IMR-90 (cell line): ENCODE measurements at regions not wholly inside any gene's neighbourhood (a gene's known extent, or its start where the extent isn't known, plus 50 kb on each side); places are given as distances from the start of the nearest gene placed in this dataset.

Experiments used
- ATAC-seq: fragments of 200-7000 bp; cut with Tn5 transposase; 2 replicates; pipeline ENCODE4 v1.9.1; 2020; ENCODE audit warnings: low read depth, mild to moderate bottlenecking, moderate library complexity
- BruUV-seq: library from RNA; stranded (reverse); fragments of 400-500 nt; replicated peaks from 2 replicates; lab custom pipeline; 2021; lab: Mats Ljungman, UMichigan
- CTCF ChIA-PET: fragments of 300-600 bp; formaldehyde crosslinking; extraction: SDS; loops from one replicate; lab custom pipeline; 2021; ENCODE audit warnings: antibody characterized with exemption; lab: Yijun Ruan, JAX
- POLR2A ChIA-PET: fragments of 300-600 bp; sonication (Branson Sonifier 250); formaldehyde crosslinking; loops from one replicate; lab custom pipeline; 2022; ENCODE audit warnings: antibody characterized with exemption; ENCODE audit not compliant: unreplicated experiment; lab: Charles Lee
- DNase-seq: peaks from one replicate; pipeline ENCODE4 v3.0.0; 2013
- H2AFZ ChIP-seq: replicated peaks from 2 replicates; pipeline ENCODE3; 2013; ENCODE audit warnings: low read length, mild to moderate bottlenecking; ENCODE audit not compliant: poor library complexity
- H2AK5ac ChIP-seq: 2 replicates; pipeline ENCODE4 v1.6.1; 2013; ENCODE audit warnings: low read depth, low read length, inconsistent platforms
- H2AK9ac ChIP-seq: replicated peaks from 2 replicates; pipeline ENCODE3; 2013; ENCODE audit warnings: mild to moderate bottlenecking, low read depth, low read length, moderate library complexity; ENCODE audit not compliant: poor library complexity
- H2BK120ac ChIP-seq: 2 replicates; pipeline ENCODE4 v1.6.1; 2013; ENCODE audit warnings: low read depth, low read length, inconsistent platforms
- H2BK15ac ChIP-seq: 3 replicates; pipeline ENCODE4 v1.6.1; 2013; ENCODE audit warnings: low read depth, low read length, inconsistent platforms
- H2BK20ac ChIP-seq: 2 replicates; pipeline ENCODE4 v1.6.1; 2013; ENCODE audit warnings: low read depth, mild to moderate bottlenecking, inconsistent platforms, low read length, moderate library complexity
- H2BK5ac ChIP-seq: 2 replicates; pipeline ENCODE4 v1.6.1; 2013; ENCODE audit warnings: mild to moderate bottlenecking, low read depth, low read length, inconsistent platforms; ENCODE audit not compliant: poor library complexity, severe bottlenecking
- H3K14ac ChIP-seq: replicated peaks from 2 replicates; pipeline ENCODE4 v1.6.1; 2013; ENCODE audit warnings: low read depth, low read length, inconsistent platforms
- H3K18ac ChIP-seq: 2 replicates; pipeline ENCODE4 v1.6.1; 2013; ENCODE audit warnings: low read depth, low read length, control low read depth
- H3K23ac ChIP-seq: 2 replicates; pipeline ENCODE4 v1.6.1; 2013; ENCODE audit warnings: low read depth, low read length, inconsistent platforms
- H3K27ac ChIP-seq: 2 replicates; pipeline ENCODE4 v1.5.1; 2013; ENCODE audit warnings: mild to moderate bottlenecking, control low read depth, low read length; ENCODE audit not compliant: insufficient read depth
- H3K27me3 ChIP-seq: 2 replicates; pipeline ENCODE4 v1.6.1; 2013; ENCODE audit warnings: low read length; ENCODE audit not compliant: control insufficient read depth, insufficient read depth
- H3K36me3 ChIP-seq: 2 replicates; pipeline ENCODE4 v1.6.1; 2013; ENCODE audit warnings: low read length, mixed read lengths; ENCODE audit not compliant: control insufficient read depth, insufficient read depth
- H3K4ac ChIP-seq: 2 replicates; pipeline ENCODE4 v1.6.1; 2013; ENCODE audit warnings: low read depth, low read length, inconsistent platforms
- H3K4me1 ChIP-seq: 2 replicates; pipeline ENCODE4 v1.6.1; 2013; ENCODE audit warnings: low read length, mixed read lengths; ENCODE audit not compliant: control insufficient read depth, insufficient read depth
- H3K4me2 ChIP-seq: 2 replicates; pipeline ENCODE4 v1.6.1; 2013; ENCODE audit warnings: low read depth, mild to moderate bottlenecking, control low read depth, low read length, moderate library complexity
- H3K4me3 ChIP-seq: 2 replicates; pipeline ENCODE4 v1.5.1; 2013; ENCODE audit warnings: low read depth, mild to moderate bottlenecking, control low read depth, low read length, moderate library complexity; ENCODE audit not compliant: insufficient read depth
- H3K56ac ChIP-seq: 2 replicates; pipeline ENCODE4 v1.6.1; 2013; ENCODE audit warnings: low read length, inconsistent platforms; ENCODE audit not compliant: insufficient read depth; ENCODE audit errors: extremely low read depth
- H3K79me1 ChIP-seq, 2 experiments: 2 replicates each; pipeline ENCODE4 v1.6.1; 2013; ENCODE audit warnings: low read length in 2 of 2, inconsistent platforms in 1 of 2, low read depth in 1 of 2
- H3K9ac ChIP-seq: 2 replicates; pipeline ENCODE4 v1.6.1; 2013; ENCODE audit warnings: low read depth, low read length, control low read depth
- H3K9me1 ChIP-seq: 2 replicates; pipeline ENCODE4 v1.6.1; 2013; ENCODE audit warnings: low read length, inconsistent platforms; ENCODE audit not compliant: insufficient read depth
- H3K9me3 ChIP-seq: 2 replicates; pipeline ENCODE4 v1.6.1; 2013; ENCODE audit warnings: low read length; ENCODE audit not compliant: control insufficient read depth, insufficient read depth
- H4K20me1 ChIP-seq: 2 replicates; pipeline ENCODE4 v1.6.1; 2013; ENCODE audit warnings: low read length, inconsistent platforms; ENCODE audit not compliant: insufficient read depth
- H4K5ac ChIP-seq: 2 replicates; pipeline ENCODE4 v1.6.1; 2013; ENCODE audit warnings: mild to moderate bottlenecking, low read depth, low read length, control low read depth
- H4K8ac ChIP-seq, 2 experiments: 2 replicates each; pipeline ENCODE4 v1.6.1; 2013; ENCODE audit warnings: low read depth in 2 of 2, low read length in 2 of 2, control low read depth in 1 of 2, inconsistent platforms in 1 of 2
- H4K91ac ChIP-seq: 2 replicates; pipeline ENCODE4 v1.6.1; 2013; ENCODE audit warnings: low read depth, low read length, inconsistent platforms; ENCODE audit not compliant: insufficient read depth
- USF2 ChIP-seq: fragments of 150-350 bp; IDR thresholded peaks from 2 replicates; pipeline ENCODE4 v1.6.1; 2017; ENCODE audit warnings: mild to moderate bottlenecking, antibody characterized with exemption, low read length, low read depth
- WGBS, 2 experiments: methylation state at CpG; one replicate each; pipeline versions ENCODE4 v1.1.5 to v1.1.7; 2013; ENCODE audit warnings: missing lambda C conversion rate in 2 of 2; ENCODE audit not compliant: insufficient read length in 1 of 2; ENCODE audit errors: extremely low coverage in 2 of 2; 5-methylcytosine and 5-hydroxymethylcytosine counted together
- dilution Hi-C: fragments of 300-500 bp; cut with HindIII; formaldehyde crosslinking; loops from one replicate; pipeline ENCODE4 v1.14.3; 2018; ENCODE audit warnings: low sequenced_read_pairs; ENCODE audit not compliant: unreplicated experiment
- in situ Hi-C: fragments of 300-500 bp; cut with MboI; formaldehyde crosslinking; loops from 3 replicates; pipeline ENCODE4 v1.14.3; 2019; ENCODE audit warnings: low sequenced_read_pairs, inconsistent platforms, mixed read lengths
- intact Hi-C: fragments of 100-400 bp; cut with micrococcal nuclease; formaldehyde crosslinking; loops from 2 replicates; pipeline ENCODE4 v1.10.0; 2022

DNA sequence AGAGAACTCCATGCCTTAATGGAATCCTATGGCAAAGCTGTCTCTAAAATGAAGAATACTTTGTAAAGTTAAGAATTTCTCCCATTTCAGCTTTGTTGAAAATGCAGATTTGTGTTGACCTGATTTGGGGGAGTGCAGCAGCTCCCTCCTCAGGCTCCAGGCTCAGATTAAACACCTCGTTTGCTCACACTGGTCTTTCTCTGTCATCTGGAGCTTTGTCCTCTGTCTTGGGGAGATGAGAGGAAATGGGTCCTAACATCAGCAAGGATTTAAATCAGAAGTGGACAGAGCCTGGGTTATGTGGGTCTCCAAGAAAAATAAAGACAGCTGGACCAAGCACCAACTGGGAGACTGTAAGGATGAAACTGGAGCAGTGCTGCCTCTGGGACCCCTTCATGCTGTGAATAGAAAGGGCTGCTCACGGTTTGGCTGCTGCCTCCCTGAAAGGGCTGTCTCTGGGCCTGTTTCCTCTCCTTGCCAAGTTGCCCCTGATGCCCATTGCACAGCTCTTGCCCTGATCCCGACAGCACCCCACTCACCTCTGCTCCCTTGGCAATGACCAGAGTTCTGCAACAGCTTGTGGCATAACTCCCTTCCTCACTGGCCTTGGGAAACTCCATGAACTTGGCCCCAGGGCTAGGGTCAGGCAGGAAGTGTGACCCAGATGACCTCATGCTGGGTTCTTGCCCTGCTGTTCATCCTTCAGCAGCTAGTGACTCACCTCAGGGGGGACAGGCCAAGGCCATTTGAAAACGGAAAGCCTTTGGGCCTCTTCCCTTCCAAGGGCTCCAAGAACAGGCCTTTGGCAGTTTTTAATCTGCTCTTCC lies 197.2 kb downstream of the CYP26B1 start:
- no peaks in the 10 kb centered on the region; the same call in 1 of the 2 replicates for H4K20me1 ChIP-seq
- dilution Hi-C loops (no loop called here), intact Hi-C loops (no loop called here), in situ Hi-C loops (no loop called here)
- H2AFZ ChIP-seq, result no peak overlapping the region
- 60% methylated on average over 1 of the region's 4 CpGs; no CpG with 5 or more reads in 1 of the 2 experiments for WGBS, 2 experiments
- no peaks in the 10 kb centered on the region for H3K9me3 ChIP-seq
- no peak overlapping the region for H3K14ac ChIP-seq
- DNase-seq (no peak), ATAC-seq (no peak)
- no peak overlapping the region for H2BK20ac ChIP-seq
- no peak overlapping the region for H4K5ac ChIP-seq
- ChIA-PET POLR2A (no interaction called here), CTCF (interaction anchor here (0.6 kb wide), 1 partner anchor 16 kb away, joined by 3 read pairs; no protein-coding TSS in a partner anchor)
- no peak overlapping the region for H3K23ac ChIP-seq
- H3K4me1 ChIP-seq, result no peaks in the 10 kb centered on the region
- H3K4ac ChIP-seq, result no peak overlapping the region
- H3K9ac ChIP-seq, result no peak overlapping the region
- no peak for TF ChIP-seq USF2
- BruUV-seq, result no TSS peak
- no peak overlapping the region for H3K27ac ChIP-seq
- H3K9me1 ChIP-seq, result no peaks in the 10 kb centered on the region
- no peak overlapping the region for H3K56ac ChIP-seq
- H2BK120ac ChIP-seq, result no peak overlapping the region
- H3K79me1 ChIP-seq, result no peaks in the 10 kb centered on the region
- H4K91ac ChIP-seq, result no peak overlapping the region
- no peaks in the 10 kb centered on the region for H3K36me3 ChIP-seq
- H2BK15ac ChIP-seq, result no peak overlapping the region
- H3K27me3 ChIP-seq, result peaks cover 5% of the 10 kb centered on the region
- no peak overlapping the region for H3K4me2 ChIP-seq
- no peak overlapping the region for H3K18ac ChIP-seq
- no peak overlapping the region for H2BK5ac ChIP-seq
- no peak overlapping the region for H4K8ac ChIP-seq
- H2AK5ac ChIP-seq, result no peak overlapping the region
- no peak overlapping the region for H3K4me3 ChIP-seq
- H2AK9ac ChIP-seq, result no peak overlapping the region
